K562 (cell line): ENCODE measurements at regions not wholly inside any gene's neighbourhood (a gene's known extent, or its start where the extent isn't known, plus 50 kb on each side); places are given as distances from the start of the nearest gene placed in this dataset.

Experiments used
- ARNT ChIP-seq, 2 experiments: fragments of 450-650 bp; IDR thresholded peaks; 2 replicates each; pipeline ENCODE4 v1.6.1; 2016; ENCODE audit warnings: mild to moderate bottlenecking in 1 of 2
- CHD4 ChIP-seq: fragments of 200-600 bp; sonication (generic); IDR thresholded peaks from 3 replicates; pipeline ENCODE4 v1.6.1; 2012; ENCODE audit warnings: low read depth, mild to moderate bottlenecking, mixed read lengths, low read length, inconsistent platforms; ENCODE audit not compliant: insufficient read depth, insufficient replicate concordance, poor library complexity, severe bottlenecking
- CREM ChIP-seq: IDR thresholded peaks from 2 replicates; pipeline ENCODE4 v1.6.1; 2014; ENCODE audit warnings: antibody characterized with exemption, low read depth
- EWSR1 ChIP-seq: fragments of 450-650 bp; IDR thresholded peaks from 2 replicates; pipeline ENCODE4 v1.6.1; 2018; ENCODE audit warnings: borderline replicate concordance, mild to moderate bottlenecking, low read depth, moderate library complexity; ENCODE audit not compliant: partially characterized antibody
- KLF13 ChIP-seq: fragments of 450-650 bp; IDR thresholded peaks from 2 replicates; pipeline ENCODE4 v1.6.1; 2016; ENCODE audit warnings: missing genetic modification characterization, low read depth, mild to moderate bottlenecking, missing compliant biosample characterization, moderate library complexity, borderline replicate concordance
- SRF ChIP-seq, 2 experiments: fragments of 250-450, 450-650 bp in 1 of 2; sonication (Bioruptor Pico) in 1 of 2; sonication (generic) in 1 of 2; formaldehyde crosslinking; IDR thresholded peaks; 2 replicates each; pipeline versions ENCODE4 v1.5.0 to v1.5.1; 2020 to 2022; ENCODE audit warnings: mild to moderate bottlenecking in 1 of 2, missing genetic modification reagents in 1 of 2
- YBX1 ChIP-seq: fragments of 450-650 bp; IDR thresholded peaks from 2 replicates; pipeline ENCODE4 v1.7.1; 2016; ENCODE audit warnings: mild to moderate bottlenecking
- ZBTB2 ChIP-seq: fragments of 450-650 bp; IDR thresholded peaks from 2 replicates; pipeline ENCODE4 v1.6.1; 2016; ENCODE audit warnings: antibody characterized with exemption
- ZFP36 ChIP-seq: fragments of 150-350 bp; IDR thresholded peaks from 2 replicates; pipeline ENCODE4 v1.6.1; 2018; ENCODE audit warnings: low read length, low read depth; ENCODE audit not compliant: partially characterized antibody
- ZNF695 ChIP-seq: fragments of 450-650 bp; formaldehyde crosslinking; IDR thresholded peaks from 2 replicates; pipeline ENCODE4 v1.4.0; 2020; ENCODE audit warnings: mild to moderate bottlenecking, moderate library complexity
- ZNF766 ChIP-seq: fragments of 200-800 bp; sonication (Bioruptor generic); conservative IDR thresholded peaks from 2 replicates; pipeline ENCODE4 v1.6.1; 2016; ENCODE audit warnings: missing genetic modification characterization, missing compliant biosample characterization
- ZNF778 ChIP-seq: fragments of 450-650 bp; formaldehyde crosslinking; IDR thresholded peaks from 2 replicates; pipeline ENCODE4 v1.4.0; 2020; ENCODE audit warnings: mild to moderate bottlenecking, moderate library complexity
- TF ChIP-seq, protein P1 (sequence below), 3 experiments: IDR thresholded peaks in 2 of 3; conservative IDR thresholded peaks in 1 of 3; 2 replicates each; pipeline ENCODE4 v1.5.1; 2011 to 2012; ENCODE audit warnings: low read length in 3 of 3, mild to moderate bottlenecking in 3 of 3, control low read depth in 2 of 3, improper control_type of control experiment in 1 of 3, inconsistent platforms in 1 of 3, low read depth in 1 of 3, mixed read lengths in 1 of 3, moderate library complexity in 1 of 3; ENCODE audit not compliant: insufficient read depth in 2 of 3
- TF ChIP-seq, protein P2 (sequence below): fragments of 450-650 bp; IDR thresholded peaks from 2 replicates; pipeline ENCODE4 v1.7.0; 2016; ENCODE audit warnings: borderline replicate concordance
- TF ChIP-seq, protein P3 (sequence below), 2 experiments: IDR thresholded peaks in 1 of 2; conservative IDR thresholded peaks in 1 of 2; 2 replicates each; pipeline ENCODE4 v1.6.1; 2016; ENCODE audit warnings: low read depth in 2 of 2, mild to moderate bottlenecking in 1 of 2, missing compliant biosample characterization in 1 of 2, missing genetic modification characterization in 1 of 2, moderate library complexity in 1 of 2

- TF ChIP-seq KLF13 (tag) (0 out of 2 replicates have a peak, but pooled peaks have one; percentile 40), EWSR1 (no peak), CHD4 (no peak), YBX1 (no peak), SRF (CRISPR knock-in tag; IDR thresholded peaks at IDR 0.05) (peak in 1 of 2 experiments; percentile 95; a peak in 2 of 4 replicates), ZNF778 (CRISPR knock-in tag) (no peak), ZFP36 (no peak), ZNF766 (CRISPR knock-in tag) (peak; percentile 81), ZBTB2 (no peak), ZNF695 (CRISPR knock-in tag) (no peak), ARNT (IDR thresholded peaks at IDR 0.05) (peak; percentile 47 to 68; a peak in 1 of 4 replicates), CREM (peak; percentile 59)
- TF ChIP-seq, protein P1, sequence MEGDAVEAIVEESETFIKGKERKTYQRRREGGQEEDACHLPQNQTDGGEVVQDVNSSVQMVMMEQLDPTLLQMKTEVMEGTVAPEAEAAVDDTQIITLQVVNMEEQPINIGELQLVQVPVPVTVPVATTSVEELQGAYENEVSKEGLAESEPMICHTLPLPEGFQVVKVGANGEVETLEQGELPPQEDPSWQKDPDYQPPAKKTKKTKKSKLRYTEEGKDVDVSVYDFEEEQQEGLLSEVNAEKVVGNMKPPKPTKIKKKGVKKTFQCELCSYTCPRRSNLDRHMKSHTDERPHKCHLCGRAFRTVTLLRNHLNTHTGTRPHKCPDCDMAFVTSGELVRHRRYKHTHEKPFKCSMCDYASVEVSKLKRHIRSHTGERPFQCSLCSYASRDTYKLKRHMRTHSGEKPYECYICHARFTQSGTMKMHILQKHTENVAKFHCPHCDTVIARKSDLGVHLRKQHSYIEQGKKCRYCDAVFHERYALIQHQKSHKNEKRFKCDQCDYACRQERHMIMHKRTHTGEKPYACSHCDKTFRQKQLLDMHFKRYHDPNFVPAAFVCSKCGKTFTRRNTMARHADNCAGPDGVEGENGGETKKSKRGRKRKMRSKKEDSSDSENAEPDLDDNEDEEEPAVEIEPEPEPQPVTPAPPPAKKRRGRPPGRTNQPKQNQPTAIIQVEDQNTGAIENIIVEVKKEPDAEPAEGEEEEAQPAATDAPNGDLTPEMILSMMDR (IDR thresholded peaks at IDR 0.05 in 2 of 3, conservative IDR thresholded peaks at IDR 0.05 in 1 of 3; ENCODE audit: insufficient read depth in 2 of 3, low read depth in 1 of 3, low read length in 3 of 3): no peak
- TF ChIP-seq, protein P2, sequence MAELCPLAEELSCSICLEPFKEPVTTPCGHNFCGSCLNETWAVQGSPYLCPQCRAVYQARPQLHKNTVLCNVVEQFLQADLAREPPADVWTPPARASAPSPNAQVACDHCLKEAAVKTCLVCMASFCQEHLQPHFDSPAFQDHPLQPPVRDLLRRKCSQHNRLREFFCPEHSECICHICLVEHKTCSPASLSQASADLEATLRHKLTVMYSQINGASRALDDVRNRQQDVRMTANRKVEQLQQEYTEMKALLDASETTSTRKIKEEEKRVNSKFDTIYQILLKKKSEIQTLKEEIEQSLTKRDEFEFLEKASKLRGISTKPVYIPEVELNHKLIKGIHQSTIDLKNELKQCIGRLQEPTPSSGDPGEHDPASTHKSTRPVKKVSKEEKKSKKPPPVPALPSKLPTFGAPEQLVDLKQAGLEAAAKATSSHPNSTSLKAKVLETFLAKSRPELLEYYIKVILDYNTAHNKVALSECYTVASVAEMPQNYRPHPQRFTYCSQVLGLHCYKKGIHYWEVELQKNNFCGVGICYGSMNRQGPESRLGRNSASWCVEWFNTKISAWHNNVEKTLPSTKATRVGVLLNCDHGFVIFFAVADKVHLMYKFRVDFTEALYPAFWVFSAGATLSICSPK: no peak
- TF ChIP-seq, protein P3, sequence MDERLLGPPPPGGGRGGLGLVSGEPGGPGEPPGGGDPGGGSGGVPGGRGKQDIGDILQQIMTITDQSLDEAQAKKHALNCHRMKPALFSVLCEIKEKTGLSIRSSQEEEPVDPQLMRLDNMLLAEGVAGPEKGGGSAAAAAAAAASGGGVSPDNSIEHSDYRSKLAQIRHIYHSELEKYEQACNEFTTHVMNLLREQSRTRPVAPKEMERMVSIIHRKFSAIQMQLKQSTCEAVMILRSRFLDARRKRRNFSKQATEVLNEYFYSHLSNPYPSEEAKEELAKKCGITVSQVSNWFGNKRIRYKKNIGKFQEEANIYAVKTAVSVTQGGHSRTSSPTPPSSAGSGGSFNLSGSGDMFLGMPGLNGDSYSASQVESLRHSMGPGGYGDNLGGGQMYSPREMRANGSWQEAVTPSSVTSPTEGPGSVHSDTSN (CRISPR knock-in tag; IDR thresholded peaks at IDR 0.05; ENCODE audit: low read depth): no peak
- TF ChIP-seq, protein P3 (tag; conservative IDR thresholded peaks at IDR 0.05; ENCODE audit: low read depth): peak; percentile 83
These were observed 254.0 kb upstream of the HTR1E start (continued) for GRCh38 chr6:86683132-86683908.
